Epidermal melanocyte (primary cell): ENCODE measurements at regions not wholly inside any gene's neighbourhood (a gene's known extent, or its start where the extent isn't known, plus 50 kb on each side); places are given as distances from the start of the nearest gene placed in this dataset.
"Not testable (repeated sequence)": the region's sequence is repeated elsewhere in the genome, so short reads cannot be mapped to it uniquely, and the experiment has no call there.

Experiments used
- DNase-seq: peaks from one replicate; pipeline ENCODE4 v3.0.0; 2011; ENCODE audit warnings: low spot score; ENCODE audit not compliant: insufficient read length

- DNase-seq: no peak
These were observed 81.1 kb downstream of the STMND1 start for GRCh38 chr6:17182961-17183360.

- no peak for DNase-seq
These were observed 85.1 kb downstream of the STMND1 start for GRCh38 chr6:17186925-17187324.

DNA sequence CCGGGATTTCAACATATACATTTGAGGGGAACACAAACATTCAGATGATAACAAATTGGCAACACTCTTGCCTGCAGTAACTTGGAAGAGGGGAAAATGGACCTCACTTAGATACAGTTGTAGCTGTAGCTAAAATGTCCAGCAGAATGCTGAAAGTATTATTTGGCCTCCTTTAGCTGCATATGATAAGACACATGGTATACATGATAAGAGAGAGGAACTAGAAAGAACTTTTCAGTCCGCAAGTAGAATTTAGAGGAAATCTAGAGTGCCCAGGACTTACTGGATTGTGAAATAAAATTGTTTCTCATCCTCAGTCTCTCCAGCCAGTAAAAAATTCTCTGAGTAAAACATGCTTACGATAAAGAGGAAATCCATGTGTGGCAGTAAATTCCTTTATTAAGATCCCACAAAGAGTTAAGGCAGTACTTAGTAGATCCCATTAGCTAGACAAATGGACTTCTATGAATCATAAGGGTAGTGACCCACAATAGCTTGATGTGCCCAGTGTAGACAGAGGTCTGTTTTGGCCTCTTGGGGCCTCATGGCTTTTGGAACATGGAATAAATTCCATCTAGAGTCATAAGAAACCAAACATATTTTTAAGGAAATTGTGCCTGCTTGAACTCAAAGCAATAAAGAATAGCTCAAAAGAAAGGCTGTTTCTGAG is 87.9 kb upstream of the RBM24 start:
- DNase-seq: no peak

DNA sequence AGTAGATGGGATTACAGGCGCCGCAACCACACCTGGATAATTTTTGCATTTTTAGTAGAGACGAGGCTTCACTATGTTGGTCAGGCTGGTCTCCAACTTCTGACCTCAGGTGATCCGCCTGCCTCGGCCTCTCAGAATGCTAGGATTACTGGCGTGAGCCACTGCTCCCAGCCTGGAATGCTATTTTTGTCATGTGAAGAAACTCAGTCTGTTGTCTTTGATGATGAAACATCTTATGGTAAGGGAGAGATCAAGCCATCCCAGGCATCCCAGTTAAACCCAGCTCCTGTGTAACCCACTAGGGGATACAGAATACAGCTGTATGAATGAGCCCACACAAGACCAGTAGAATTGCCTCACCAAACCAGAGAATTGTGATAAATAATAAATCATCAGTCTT is 83.6 kb upstream of the RBM24 start:
- no peak for DNase-seq

DNA sequence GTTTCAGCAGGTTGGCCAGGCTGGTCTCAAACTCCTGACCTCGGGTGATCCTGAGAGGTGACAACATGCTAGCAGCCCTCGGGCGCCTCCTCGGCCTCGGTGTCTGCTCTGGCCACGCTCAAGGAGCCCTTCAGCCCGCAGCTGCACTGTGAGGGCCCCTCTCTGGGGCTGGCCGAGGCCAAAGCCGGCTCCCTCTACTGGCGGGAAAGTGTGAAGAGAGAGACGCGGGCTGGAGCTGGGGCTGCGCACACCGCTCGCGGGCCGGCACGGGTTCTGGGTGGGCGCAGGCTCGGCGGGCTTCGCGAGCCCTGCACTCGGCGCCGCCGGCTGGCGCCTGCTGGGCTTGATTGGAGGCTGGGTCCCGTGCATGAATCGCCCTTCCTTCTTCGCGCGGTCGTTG is 80.8 kb upstream of the RBM24 start:
- no peak for DNase-seq

DNA sequence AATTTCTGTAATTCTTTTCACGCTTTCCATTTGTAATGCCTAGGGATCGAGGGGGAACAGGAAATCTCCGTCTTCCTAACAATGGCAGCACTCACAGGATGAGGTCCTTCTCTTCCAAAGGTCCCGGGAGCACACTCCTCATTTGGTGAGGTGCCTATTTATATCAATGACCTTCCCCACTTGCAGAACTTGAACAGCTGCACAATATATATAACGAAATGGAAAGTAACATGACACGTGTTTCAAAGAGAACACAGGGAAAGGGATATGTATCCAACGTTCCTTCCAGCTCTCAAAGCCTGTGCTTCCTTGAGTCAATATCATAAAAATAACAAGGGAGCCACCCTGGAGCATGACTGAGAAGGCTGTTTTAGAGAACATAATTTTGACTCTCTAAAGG is 78.6 kb upstream of the RBM24 start:
- DNase-seq: no peak

DNA sequence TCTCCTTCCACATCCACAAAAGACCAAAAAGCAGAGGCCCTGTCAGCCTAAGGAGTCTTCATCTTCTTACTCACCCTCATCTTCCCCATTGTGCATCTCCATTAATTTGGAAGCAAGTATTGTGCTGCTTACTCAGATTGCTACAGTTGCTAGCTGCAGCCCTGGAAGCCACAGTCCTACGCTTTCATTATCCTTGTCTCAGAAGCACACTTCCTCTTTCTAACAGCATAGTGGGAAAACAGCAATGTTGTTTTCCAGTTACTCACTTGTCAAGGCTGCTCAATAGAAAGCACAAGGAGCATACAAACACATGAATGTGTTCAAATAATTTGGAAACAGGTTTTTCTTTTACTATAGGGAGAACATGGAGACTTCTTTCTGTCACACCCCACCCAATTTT is 76.6 kb upstream of the RBM24 start:
- no peak for DNase-seq

DNA sequence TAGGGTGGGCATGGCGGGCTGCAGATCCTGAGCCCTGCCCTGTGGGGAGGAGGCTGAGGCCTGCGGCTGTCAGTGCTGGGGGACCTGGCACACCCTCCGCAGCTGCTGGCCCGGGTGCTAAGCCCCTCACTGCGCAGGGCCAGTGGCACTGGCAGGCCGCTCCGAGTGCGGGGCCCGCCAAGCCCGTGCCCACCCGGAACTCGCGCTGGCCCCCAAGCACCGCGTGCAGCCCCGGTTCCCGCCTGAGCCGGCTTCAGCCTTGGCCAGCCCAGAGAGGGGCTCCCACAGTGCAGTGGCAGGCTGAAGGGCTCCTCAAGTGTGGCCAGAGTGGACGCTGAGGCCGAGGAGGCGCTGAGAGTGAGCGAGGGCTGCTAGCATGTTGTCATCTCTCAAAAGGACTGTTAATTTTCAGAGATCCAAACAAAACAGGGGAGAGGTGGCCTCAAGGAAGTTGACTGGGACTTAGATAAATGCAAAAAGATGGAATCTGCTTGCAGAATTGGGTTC is 74.5 kb upstream of the RBM24 start:
- DNase-seq: no peak

DNA sequence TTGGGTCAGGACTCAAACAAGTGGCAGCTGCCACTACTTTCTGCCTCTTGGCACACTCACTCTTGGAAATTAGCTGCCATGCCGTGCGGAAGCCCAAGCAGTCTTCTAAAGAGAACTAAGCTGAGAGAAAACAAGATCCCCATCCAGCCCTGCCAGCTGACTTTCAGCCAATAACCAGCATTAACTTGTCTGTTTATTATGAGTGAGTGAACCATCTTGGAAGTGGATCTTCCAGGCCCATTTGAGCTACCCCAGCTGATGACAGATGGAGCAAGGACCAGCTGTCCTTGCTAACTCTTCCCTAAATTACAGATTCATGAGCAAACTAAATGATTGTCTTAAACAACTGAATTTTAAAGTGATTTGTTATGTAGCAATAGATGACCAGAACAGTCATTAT is 73.9 kb upstream of the RBM24 start:
- DNase-seq: no peak

GRCh38 chr6:17210683-17211082 is 70.5 kb upstream of the RBM24 start:
- DNase-seq: no peak

GRCh38 chr6:17211101-17211500 is 70.1 kb upstream of the RBM24 start:
- no peak for DNase-seq

DNA sequence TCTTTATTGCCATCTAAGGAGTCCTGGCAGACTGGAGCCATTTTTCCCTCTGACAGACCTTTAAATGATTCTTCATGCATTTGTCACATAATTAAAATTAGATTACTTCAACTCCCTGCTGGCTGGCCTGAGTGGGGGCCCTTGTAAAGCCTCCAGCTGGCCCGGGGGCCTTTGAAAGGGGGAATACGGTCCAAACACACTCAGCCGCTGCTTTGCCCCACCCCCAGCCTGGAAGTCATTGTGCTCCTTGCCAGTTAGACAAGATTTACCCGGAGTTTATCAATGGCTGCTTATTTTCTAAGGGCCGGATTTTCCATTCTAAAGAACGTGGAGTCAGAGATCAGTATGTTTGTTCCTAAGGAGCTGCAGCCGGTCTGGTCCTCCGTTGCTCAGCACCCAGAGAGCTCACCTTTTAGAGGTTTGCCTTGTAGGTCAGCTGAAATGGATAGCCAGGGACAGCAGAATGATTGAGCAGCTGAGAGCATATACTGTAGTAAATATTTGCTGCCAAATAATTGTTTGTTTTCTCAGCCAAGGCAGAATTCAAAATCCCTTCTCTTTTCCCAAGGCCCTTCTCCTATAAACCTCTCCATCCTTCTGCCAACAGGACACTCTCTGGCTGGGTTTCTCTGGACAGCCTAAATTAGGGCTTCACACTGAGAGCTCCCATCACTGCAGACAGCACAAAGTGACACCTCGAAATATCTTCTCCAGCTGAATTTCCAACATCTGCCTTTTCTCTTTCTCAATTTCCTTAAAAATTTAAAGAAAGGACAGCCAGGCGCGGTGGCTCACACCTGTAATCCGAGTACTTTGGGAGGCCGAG is 68.4 kb upstream of the RBM24 start:
- DNase-seq: peak; percentile 31

DNA sequence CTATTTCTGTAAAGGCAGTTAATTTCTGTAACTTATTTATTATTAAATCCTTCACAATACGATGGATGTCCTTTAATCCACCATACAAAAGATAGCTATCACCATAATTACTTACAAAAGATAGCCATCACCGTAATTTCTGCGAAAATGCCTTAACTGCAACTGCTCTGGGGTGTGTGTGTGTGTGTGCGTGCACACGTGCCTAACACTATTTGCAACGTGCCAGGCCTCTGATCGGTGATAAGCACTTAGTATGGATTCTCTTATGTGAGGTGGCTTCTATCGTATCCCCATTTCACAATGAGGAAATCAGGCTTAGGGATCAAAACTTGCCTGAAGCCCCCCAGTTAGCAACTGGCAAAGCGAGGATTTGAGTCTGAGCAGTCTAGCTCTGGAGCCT is 67.1 kb upstream of the RBM24 start:
- DNase-seq: no peak

DNA sequence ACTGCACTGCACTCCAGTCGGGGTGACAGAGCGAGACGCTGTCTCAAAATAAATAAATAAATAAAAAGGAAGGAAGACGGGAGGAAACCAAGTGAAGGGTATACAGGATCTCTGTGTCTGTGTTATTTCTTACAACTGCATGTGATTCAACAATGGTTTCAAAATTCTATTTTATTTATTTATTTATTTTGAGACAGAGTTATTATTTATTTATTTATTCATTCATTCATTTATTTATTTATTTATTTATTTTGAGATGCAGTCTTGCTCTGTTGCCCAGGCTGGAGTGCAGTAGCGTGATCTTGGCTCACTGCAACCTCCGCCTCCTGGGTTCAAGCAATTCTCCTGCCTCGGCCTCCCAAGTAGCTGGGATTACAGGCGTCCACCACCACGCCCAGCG is 64.2 kb upstream of the RBM24 start:
- DNase-seq: not testable (repeated sequence)

DNA sequence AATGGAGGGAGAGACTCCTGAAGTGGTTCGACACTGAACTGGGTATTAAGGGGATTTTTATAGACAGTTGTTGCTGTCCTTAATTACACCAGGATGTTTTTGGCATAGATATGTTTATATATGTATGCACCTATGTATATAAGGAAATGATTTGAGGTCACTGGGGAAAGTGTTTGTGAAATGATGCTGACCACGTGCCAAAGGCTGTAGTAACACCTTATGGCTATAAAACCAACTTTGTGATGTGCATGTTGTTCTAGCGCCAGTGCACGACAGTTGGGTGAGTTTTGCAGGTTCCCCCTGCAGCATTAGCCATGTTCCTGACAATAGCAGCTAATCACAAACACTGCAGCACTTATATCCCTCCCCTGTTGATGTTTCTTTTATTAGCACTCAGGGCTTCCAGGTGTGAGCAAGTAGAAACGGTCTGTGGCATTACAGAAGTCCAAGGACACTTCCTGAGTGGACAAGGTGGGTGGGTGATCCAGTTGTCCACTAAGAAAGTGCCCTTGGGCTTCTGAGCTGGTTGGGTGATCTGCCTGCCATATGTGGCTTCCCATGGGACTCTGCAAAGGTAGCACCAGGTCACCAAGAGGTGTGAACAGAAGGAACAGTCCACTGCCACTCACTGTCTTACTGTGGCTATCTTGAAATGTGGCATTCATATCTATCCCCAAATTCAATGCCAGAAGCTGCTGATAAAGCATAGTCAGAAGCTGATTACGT is 63.0 kb upstream of the RBM24 start:
- no peak for DNase-seq

DNA sequence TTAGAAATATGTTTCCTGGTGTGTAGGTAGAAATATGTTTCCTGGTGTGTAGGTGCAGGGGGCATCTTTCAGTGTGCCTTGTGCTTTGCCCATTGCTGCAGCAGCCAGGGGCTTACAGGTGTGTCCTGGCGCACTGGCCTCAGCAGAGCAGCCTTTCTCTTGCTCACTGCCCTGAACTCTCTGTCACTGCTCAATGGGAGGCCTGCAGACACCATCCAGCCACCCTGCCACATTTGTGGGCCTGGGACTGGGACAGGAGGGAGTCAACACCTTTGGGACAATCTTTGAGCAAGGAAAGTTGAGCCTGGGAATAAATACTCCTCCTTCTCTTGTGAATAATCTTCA is 62.4 kb upstream of the RBM24 start:
- no peak for DNase-seq

DNA sequence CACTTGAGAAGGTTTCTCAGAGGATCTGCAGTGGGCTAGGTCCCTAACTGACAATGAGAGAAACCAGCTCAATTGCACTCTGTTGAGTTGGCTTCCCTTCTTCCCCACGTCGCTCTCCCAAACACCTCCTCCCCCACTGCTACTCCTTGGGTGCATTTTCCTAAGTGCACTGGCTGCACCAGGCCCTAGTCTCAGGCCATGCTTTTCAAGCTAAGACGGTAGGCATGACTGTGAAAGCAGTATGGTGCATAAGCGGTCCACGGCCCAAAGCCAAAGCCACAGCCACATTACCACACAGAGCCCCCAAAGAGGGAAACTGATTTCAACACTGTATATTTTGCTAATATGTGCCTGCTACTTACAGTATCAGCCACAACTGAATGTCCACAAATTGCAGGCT is 62.1 kb upstream of the RBM24 start:
- DNase-seq: no peak

DNA sequence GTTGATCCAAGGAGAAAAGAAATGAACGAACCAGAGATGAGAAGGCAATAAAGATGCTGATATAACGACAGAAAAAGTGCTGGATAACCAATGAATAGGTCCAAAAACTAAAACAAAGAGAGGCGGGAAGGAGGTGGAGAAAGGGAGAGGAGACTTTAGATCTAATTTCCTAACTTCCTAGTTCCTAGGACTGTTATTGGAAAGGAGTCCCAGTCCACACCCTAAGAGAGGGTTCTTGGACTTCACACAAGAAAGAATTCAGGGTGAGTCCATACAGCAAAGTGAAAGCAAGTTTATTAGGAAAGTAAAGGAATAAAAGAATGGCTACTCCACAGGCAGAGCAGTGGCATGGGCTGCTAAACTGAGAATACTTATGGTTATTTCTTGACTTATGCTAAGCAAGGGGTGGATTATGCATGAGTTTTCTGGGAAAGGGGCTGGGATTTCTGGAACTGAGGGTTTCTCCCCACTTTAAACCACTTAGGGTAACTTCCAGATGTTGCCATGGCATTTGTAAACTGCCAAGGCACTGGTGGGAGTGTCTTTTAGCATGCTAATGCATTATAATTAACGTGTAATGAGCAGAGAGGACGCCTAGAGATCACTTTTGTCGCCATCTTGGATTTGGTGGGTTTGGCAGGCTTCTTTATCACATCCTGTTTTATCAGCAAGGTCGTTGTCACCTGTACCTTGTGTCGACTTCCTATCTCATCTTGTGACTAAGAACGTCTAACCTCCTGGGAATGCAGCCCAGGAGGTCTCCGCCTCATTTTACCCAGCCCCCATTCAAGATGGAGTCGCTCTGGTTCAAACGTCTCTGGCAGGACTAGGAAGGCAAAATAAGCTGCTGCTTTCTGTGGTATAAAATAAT is 60.9 kb upstream of the RBM24 start:
- no peak for DNase-seq

DNA sequence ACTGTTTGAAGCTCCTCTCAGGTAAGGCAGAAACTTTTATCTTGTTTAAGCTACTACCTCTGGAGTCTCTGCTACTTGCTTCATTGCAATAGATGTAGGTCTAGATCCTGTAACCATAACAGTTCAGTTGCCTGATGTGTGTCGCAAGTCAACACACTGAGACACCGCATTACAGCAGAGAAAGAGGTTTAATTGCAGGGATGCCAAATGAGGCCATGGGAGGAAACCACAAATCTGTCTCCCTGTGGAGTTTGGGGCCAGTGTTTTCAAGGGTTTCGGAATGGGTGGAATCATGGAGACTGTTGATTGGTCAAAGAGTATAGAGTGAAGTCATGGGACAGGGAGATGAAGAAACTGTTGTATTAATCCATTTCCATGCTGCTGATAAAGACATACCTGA is 57.1 kb upstream of the RBM24 start:
- no peak for DNase-seq

DNA sequence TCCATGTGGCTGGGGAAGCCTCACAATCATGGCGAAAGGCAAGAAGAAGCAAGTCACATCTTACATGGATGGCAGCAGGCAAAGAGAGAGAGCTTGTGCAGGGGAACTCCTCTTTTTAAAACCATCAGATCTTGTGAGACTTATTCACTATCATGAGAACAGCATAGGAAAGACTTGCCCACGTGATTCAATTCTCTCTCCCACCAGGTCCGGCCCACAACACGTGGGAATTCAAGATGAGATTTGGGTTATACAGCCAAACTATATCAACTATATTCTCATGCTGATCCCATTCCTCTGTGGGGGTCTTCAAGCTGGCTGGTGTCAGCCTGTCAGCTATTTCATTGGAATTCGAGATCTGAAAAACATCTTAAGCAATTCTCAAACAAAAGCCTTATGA is 56.7 kb upstream of the RBM24 start:
- not testable (repeated sequence) for DNase-seq
